AG09319 (cell line): ENCODE measurements at regions not wholly inside any gene's neighbourhood (a gene's known extent, or its start where the extent isn't known, plus 50 kb on each side); places are given as distances from the start of the nearest gene placed in this dataset.

Experiments
- DNase-seq: peaks from one replicate; pipeline ENCODE4 v3.0.0-alpha.2; 2010; ENCODE audit warnings: low read depth; ENCODE audit errors: extremely low read depth
- TF ChIP-seq, protein P1 (sequence below): IDR thresholded peaks from 2 replicates; pipeline ENCODE4 v1.5.1; 2011; ENCODE audit warnings: low read depth, mild to moderate bottlenecking, inconsistent platforms, low read length, moderate library complexity

- TF ChIP-seq, protein P1, sequence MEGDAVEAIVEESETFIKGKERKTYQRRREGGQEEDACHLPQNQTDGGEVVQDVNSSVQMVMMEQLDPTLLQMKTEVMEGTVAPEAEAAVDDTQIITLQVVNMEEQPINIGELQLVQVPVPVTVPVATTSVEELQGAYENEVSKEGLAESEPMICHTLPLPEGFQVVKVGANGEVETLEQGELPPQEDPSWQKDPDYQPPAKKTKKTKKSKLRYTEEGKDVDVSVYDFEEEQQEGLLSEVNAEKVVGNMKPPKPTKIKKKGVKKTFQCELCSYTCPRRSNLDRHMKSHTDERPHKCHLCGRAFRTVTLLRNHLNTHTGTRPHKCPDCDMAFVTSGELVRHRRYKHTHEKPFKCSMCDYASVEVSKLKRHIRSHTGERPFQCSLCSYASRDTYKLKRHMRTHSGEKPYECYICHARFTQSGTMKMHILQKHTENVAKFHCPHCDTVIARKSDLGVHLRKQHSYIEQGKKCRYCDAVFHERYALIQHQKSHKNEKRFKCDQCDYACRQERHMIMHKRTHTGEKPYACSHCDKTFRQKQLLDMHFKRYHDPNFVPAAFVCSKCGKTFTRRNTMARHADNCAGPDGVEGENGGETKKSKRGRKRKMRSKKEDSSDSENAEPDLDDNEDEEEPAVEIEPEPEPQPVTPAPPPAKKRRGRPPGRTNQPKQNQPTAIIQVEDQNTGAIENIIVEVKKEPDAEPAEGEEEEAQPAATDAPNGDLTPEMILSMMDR: no peak
- DNase-seq: no peak
Measured at GRCh38 chr14:81673930-81674329, 140.3 kb upstream of the SEL1L start.

DNA sequence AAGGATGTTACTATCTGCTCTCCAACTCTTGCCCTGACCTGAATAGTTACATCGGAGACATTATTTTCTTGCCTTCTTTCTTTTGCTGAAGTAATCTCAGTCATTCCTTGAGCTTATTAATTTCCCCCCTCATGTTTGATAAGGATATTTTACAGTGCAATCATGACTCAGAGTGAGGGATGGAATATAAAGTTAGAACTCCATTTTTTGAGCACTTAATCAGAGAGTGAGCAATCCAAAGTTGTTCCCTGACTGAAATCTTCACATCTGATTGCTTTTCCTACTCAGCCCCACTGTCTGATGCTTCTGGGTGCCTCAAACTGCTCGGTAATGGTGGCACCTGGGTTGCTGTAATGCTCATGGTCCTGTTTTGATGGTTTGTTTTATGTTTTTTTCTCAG, 142.7 kb upstream of the SEL1L start:
- TF ChIP-seq, protein P1: no peak
- no peak for DNase-seq

GRCh38 chr14:81676879-81677278, 143.2 kb upstream of the SEL1L start:
- TF ChIP-seq, protein P1: no peak
- DNase-seq: no peak

DNA sequence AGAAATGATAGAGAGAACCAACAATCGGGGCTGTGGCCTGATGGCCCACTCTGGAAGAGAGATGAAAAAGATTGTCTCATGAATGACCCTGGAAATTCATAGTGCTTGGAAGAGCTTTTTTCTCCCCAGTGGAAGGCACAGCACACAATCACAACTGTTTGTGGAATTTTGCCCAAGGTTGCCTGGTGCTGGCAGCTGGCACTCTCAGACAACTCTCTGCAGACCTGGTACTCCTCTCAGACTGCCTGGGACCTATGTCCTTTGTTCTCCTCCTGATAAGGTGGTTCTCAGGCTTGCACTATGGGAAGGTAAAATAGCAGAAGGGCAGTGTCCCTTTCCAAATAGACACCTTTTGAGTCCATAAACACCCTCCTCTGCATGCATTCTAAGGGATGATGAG, 144.1 kb upstream of the SEL1L start:
- DNase-seq: no peak
- TF ChIP-seq, protein P1: no peak

DNA sequence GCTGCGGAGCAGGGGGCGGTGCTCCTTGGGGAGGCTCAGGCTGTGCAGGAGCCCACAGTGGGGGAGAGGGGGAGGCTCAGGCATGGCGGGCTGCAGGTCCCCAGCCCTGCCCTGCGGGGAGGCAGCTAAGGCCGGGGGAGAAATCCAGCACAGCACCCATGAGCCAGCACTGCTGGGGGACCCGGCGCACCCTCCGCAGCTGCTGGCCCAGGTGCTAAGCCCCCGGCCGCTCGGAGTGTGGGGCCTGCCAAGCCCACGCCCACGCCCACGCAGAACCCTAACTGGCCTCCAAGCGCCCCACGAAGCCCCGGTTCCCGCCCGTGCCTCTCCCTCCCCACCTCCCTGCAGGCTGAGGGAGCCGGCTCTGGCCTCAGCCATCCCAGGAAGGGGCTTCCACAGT, 145.6 kb upstream of the SEL1L start:
- no peak for DNase-seq
- TF ChIP-seq, protein P1: no peak

- DNase-seq: no peak
- TF ChIP-seq, protein P1: no peak
Measured at GRCh38 chr14:81681541-81681940, 147.9 kb upstream of the SEL1L start.

DNA sequence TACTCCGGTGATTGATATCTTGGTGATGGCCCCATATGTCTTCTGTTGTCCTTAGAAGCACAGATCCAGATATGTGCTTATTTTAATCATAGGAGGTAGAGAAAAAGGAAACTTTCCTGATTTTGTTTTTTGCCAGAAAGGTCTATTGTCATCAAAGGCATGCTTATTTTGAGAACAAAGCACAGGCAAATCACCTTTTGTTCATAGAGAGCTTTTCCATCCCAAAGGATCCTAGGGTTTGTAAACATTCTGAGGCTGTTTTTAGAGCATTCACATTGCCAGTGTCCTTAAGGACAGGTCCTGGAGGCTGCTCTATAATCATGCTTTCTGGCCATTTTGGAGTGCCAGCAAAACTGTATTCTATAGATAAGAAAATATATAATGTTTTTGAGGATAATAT, 148.5 kb upstream of the SEL1L start:
- TF ChIP-seq, protein P1: no peak
- no peak for DNase-seq
